Activated CD4-positive, alpha-beta T cell treated with anti-CD3 and anti-CD28 coated beads, Interleukin-2, Interleukin-4, amounts not matched to agents 100 ng/mL and 50 ng/mL, durations not matched to agents 16 hours and 8 hours (primary cell): ENCODE measurements at regions not wholly inside any gene's neighbourhood (a gene's known extent, or its start where the extent isn't known, plus 50 kb on each side); places are given as distances from the start of the nearest gene placed in this dataset.
A peak's percentile ranks its signal among the peaks of the same experiment; 100 is the strongest.

Experiments used
- DNase-seq: peaks from one replicate; pipeline ENCODE4 v3.0.0-alpha.2; 2020; ENCODE audit warnings: low spot score

DNA sequence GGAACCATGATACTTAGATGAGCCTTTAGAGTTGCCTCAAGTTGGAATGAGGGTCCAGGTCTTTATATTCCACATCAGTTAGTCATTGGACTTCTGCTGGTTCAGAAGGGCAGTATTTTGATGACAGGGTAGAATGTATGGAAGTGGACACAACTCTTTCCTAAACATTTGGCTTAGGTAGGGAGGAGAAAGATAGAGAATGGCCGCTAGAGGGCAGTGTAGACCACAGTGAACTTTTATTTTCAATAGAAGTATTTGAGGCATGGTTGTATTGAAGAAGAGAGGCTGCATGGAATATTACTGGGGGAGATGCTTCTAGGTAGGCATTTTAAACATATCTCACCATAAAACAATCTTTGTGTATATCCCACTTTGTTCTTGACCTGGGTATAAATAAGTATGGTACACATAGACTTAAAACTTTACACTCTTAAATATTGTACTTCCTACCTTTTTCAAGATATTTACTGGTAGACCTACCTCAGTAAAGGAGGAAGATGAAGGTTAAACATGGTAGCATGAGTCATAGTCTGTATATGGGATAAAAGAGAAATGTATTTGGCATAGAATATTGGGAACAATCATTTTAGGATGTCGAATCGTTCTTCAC, 497.6 kb upstream of the FAM98A start:
- DNase-seq, result peak; percentile 40

- DNase-seq, result no peak
Observed at GRCh38 chr2:34093790-34094189, 494.7 kb upstream of the FAM98A start.

DNA sequence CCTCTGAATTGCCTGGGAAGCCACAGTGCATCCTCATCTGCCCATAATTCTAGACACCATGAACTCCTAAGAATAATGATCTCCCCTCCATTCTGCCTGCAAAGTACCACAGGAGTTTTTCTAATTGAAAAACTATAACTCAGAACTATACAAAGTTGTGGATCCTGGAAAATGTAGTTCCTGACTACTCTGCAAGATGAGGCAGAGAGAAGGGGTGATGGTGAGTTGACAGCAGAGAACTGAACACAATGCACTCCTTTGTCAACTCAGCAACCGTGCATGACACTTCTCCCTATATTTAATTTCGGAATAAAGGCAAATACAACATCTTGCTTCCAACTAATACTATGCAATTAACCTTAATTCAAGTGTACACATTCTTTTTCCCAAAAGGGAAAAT, 471.1 kb upstream of the FAM98A start:
- no peak for DNase-seq

GRCh38 chr2:34069604-34070003, 470.5 kb upstream of the FAM98A start:
- DNase-seq, result no peak

DNA sequence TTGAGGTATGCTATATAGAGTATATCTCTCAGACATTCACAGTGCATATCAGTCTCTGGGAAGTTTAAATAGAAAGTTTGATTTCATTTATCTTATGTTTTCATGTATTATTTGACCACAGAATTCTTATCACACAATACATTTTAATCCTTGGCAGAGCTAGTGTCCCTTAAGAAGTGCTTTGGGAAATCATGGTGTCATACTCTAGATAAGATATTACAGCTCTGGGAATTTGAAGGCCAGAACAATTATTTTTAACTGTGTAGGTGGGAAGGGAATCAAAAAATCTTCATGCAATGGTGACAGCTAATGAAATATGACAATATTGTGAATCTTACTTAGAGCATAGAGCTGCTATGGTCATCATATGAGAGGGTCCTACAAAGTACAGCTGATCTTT, 451.3 kb upstream of the FAM98A start:
- no peak for DNase-seq

GRCh38 chr2:34045101-34045655, 446.1 kb upstream of the FAM98A start:
- DNase-seq, result no peak

GRCh38 chr2:34037886-34038285, 438.8 kb upstream of the FAM98A start:
- no peak for DNase-seq

DNA sequence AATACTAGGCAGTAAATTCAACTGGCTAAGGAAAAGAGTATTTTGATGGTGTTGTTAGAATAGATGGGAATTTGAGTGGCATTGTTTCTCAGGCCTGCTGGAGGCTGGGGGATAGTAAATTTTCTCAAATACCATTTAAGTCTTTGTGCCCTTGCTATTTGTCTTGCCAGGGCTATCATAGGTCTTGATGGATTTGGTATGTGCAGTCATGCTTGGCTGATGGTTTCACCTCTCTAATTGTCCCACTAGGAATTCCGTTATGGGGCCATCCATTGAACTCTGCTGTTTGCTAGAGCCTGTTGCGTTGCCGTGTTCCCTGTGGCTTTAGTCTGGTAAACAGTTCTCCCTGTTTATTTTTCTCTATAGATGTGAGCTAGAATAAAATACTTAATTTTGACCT, 438.1 kb upstream of the FAM98A start:
- no peak for DNase-seq

DNA sequence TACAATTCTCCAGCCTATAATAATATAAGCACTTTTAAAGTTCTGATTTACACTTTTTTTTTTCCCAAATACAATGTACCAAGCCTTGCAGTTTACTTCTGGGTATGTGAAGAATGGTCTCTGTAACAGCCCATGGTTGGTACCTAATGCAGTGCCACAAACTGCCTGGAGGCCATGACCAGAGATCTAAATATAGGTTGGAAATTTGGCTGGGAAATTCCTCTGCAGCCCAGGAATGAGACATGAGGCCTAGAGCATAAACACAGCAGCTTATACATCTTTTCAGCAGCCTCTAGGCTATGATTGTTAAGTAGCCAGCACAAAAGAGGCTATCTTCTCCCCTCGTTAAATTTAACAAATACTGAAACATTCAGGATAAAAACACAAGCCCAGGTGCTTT, 432.0 kb upstream of the FAM98A start:
- no peak for DNase-seq

DNA sequence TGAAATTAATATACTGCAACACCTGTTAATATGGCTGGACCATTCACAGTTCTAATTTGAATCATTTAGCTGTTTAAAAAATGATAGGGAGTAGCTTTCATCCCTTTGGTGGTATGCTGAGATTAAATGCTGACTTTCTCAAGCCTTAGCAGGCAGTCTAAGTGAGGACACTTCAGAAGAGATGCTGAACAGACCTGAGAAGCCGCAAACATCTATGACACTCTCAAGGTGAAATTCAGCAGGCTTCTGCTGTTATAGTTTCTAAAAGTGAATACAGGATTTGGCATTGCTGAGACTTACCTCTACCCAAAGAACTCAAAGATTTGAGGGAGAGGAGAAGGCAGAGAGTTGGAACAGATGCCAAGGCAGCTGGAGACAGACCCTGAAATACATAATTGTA, 431.2 kb upstream of the FAM98A start:
- no peak for DNase-seq

GRCh38 chr2:34029073-34029472, 430.0 kb upstream of the FAM98A start:
- DNase-seq, result no peak

- DNase-seq, result no peak
Observed at GRCh38 chr2:34025196-34025595, 426.1 kb upstream of the FAM98A start.

- peak; percentile 21 for DNase-seq
Observed at GRCh38 chr2:34012715-34013302, 413.7 kb upstream of the FAM98A start.

DNA sequence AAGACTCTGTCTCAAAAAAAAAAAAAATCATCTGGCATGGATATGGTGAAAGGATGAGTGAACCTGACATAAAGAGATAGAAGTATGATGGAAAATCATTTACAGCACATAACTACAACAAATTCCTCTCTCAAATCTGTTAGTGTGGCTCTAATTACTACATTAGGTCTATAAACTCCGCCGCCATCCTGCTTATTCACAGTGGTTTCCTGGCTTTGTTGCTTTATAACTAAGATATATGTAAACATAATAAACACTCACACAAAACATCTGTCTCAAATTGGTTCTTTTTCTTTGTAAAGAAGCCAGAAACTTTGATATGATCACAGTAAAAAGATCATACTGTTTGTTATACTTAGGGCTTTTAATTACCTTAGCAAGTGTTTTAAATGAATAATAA, 412.6 kb upstream of the FAM98A start:
- no peak for DNase-seq

DNA sequence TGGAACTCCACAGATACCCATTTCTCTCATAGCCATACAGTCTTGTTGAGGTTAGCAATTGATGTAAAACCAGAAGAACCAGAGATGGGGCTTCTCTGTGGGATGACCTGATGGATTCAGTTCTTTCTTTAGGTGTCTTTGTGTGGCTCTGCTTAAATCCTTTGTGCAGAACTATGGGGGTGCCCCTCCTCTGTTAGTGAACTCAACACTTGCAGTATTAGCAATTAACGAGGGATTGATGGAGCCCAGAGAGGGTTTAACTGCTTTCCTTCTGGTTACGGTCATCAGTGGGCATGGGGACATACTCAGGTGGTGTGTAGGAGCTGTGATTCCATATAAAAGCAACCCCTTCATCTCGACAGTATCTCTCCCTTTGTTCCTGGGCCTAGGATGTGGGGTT, 406.8 kb upstream of the FAM98A start:
- DNase-seq, result no peak

GRCh38 chr2:34004936-34005335, 405.8 kb upstream of the FAM98A start:
- DNase-seq, result no peak

DNA sequence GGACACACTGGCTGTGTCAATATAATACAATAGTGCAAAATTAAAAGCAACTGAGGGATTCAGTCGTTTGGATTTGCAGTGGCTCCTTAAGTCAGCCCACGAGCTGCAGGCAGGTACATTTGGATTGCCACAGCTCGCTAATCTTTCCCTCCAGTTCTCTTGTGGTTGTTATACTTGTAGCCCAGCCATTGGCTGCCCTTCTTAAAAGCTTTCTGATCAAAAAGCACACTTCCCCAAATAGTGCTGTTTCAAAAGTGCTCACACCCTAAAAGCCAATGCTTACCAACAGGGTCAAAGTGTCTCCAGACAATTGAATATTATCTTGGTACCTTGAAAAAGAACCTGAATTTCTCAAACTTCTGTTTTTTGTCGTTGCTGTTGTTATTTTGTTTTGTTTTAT, 404.7 kb upstream of the FAM98A start:
- DNase-seq, result no peak

DNA sequence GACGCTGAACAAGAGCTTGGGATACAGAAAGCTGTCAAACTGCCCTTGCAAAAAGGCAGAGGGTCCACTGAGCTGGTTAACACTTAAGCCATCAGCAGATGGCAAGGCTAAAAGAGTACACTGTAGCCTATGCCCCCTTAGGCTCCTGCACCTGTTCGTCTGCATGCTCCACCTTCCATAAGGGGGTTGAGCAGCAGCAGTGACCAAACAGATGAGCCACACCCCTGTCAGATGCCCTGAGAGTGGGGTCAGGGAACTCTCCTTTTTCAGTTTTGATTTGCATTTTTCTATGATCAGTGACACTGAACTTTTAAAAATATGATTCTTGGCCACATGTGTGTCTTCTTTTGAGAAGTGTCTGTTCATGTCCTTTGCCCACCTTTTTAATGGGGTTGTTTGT, 402.5 kb upstream of the FAM98A start:
- no peak for DNase-seq

DNA sequence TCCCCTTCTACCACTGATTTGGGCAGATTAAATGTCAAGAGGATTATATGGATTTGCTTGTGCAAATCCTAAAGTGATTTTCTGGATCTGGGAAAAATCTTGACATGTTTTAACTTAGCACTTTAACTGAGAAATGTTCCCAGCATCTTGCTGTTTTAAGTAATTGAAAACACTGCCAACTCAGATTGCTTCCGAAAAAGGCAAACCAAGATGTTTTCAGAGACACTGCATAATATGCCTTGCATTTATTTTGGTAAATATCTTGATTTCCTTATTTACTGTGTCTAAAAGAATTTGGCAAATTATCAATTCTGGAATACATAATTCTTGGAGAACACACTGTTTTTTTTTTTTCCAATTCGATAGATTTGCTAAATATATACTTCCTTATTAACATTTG, 385.0 kb upstream of the FAM98A start:
- DNase-seq, result no peak

GRCh38 chr2:33978471-33978870, 379.4 kb upstream of the FAM98A start:
- DNase-seq, result no peak

DNA sequence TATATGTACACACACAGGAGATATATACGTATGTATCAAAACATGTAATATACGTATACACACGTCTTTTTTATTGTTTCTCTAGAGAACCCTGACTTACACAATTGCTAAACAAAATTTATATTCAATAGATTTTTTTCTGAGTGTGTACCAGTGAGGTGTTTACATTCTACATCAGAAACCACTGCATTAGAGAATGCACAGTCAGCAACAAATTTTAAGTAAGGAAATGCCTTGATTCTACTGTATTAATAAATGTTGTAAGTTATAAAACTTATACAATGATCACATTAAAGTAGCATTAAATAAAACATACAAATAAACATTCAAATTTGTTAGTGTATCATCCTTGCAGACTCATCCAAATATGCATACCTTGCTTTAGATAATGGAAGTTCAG, 376.4 kb upstream of the FAM98A start:
- no peak for DNase-seq

GRCh38 chr2:33967103-33967502, 368.0 kb upstream of the FAM98A start:
- no peak for DNase-seq

DNA sequence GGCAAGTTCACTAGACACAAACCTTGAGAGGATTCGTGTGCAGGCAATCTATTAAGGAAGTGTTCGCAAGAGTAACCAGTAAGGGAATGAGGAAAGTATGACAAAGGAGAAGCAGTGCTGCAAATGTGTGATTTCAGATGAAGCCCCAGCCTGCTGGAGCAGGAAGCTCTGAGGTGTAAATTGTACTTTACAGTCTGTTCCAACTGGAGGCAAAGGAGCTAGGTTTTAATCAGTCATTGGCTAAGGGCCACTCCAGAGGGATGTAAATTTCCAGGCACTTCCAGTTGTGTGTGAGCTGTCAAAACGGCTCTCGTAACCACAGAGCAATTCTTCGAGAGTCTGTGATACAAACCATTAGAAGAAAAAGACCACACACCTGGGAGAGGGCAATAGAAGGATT, 359.5 kb upstream of the FAM98A start:
- DNase-seq, result no peak

DNA sequence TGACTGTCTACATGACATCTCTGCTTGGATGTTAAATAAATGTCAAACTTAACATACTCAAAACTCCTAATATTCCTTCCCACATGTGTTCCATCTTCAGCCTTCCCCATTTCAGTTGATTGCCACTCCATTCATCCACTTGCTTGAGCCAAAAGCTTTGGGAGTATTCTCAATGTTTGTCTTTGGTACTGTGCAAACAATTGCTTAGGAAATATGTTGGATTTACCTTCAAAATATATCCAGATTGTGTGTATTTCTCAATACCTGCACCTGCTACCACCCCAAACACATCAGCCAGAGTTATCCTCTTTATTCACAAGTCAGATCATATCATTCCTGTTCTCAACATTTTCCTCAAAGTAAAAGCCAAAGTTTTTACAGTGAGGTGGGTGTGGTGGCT, 350.3 kb upstream of the FAM98A start:
- DNase-seq, result no peak
